Esophagus squamous epithelium (tissue), 4 donors: ENCODE measurements at regions not wholly inside any gene's neighbourhood (a gene's known extent, or its start where the extent isn't known, plus 50 kb on each side); places are given as distances from the start of the nearest gene placed in this dataset.

ENCODE experiments used
- POLR2A ChIP-seq, 4 donors: fragments of 450-650 bp; IDR thresholded peaks; one replicate each; pipeline ENCODE4 v1.6.1; 2017; ENCODE audit warnings: antibody characterized with exemption in 4 of 4, mild to moderate bottlenecking in 4 of 4, moderate library complexity in 3 of 4
- TF ChIP-seq, protein P1 (sequence below), 6 experiments: fragments of 450-650 bp in 4 of 6; fragments of 200-600 bp in 2 of 6; sonication (generic) in 2 of 6; IDR thresholded peaks; one replicate each; pipeline ENCODE4 v1.5.1; 2016 to 2019; ENCODE audit warnings: antibody characterized with exemption in 6 of 6, mild to moderate bottlenecking in 4 of 6, moderate library complexity in 4 of 6

DNA sequence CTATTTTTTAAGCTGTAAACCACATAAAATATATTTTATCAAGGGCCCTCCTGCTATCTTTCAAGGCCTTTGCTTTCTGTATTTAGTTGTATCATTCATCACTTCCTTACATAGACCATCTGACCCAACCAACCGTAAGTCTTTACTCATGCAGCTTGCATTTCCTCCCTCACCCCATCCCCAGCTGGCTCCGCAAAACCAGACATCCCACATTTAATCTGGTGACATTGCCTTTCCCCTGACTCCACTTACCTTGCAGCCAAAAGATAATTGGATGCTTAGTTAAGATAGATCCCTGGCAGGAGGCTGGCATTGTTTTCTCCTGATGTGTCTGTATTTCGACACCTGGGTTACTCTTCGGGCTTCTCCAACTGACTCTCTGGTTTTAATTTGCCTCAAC is 183.7 kb upstream of the LDB2 start:
- TF ChIP-seq, protein P1, sequence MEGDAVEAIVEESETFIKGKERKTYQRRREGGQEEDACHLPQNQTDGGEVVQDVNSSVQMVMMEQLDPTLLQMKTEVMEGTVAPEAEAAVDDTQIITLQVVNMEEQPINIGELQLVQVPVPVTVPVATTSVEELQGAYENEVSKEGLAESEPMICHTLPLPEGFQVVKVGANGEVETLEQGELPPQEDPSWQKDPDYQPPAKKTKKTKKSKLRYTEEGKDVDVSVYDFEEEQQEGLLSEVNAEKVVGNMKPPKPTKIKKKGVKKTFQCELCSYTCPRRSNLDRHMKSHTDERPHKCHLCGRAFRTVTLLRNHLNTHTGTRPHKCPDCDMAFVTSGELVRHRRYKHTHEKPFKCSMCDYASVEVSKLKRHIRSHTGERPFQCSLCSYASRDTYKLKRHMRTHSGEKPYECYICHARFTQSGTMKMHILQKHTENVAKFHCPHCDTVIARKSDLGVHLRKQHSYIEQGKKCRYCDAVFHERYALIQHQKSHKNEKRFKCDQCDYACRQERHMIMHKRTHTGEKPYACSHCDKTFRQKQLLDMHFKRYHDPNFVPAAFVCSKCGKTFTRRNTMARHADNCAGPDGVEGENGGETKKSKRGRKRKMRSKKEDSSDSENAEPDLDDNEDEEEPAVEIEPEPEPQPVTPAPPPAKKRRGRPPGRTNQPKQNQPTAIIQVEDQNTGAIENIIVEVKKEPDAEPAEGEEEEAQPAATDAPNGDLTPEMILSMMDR (IDR thresholded peaks at IDR 0.05), result no peak
- no peak for TF ChIP-seq POLR2A (IDR thresholded peaks at IDR 0.05)
